Amygdala (tissue), 56 donors: ENCODE measurements at regions not wholly inside any gene's neighbourhood (a gene's known extent, or its start where the extent isn't known, plus 50 kb on each side); places are given as distances from the start of the nearest gene placed in this dataset.
"Not testable (repeated sequence)": the region's sequence is repeated elsewhere in the genome, so short reads cannot be mapped to it uniquely, and the experiment has no call there.

Experiments
- DNase-seq, 56 donors: peaks; one replicate each; lab custom pipeline; 2025; lab: John Stamatoyannopoulos, UW

DNA sequence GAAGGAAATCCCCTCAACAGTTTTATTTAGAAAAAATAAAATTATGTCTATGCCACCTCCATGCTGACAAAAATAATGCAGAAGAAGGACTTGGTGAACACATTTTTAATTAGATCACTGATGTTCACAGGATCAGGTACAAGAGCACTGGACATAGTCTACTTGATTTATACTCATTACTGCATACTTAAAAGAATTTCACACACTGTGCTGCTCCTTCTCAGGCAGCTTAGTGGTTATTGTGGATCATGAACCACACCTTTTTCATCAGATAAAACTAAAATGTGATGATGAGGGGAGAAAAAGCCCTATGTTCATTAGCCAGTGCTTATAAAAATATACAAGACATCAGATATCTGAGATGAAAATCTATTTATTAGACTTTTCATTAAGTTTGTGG, 103.3 kb upstream of the DPH5 start:
- DNase-seq = no peak

DNA sequence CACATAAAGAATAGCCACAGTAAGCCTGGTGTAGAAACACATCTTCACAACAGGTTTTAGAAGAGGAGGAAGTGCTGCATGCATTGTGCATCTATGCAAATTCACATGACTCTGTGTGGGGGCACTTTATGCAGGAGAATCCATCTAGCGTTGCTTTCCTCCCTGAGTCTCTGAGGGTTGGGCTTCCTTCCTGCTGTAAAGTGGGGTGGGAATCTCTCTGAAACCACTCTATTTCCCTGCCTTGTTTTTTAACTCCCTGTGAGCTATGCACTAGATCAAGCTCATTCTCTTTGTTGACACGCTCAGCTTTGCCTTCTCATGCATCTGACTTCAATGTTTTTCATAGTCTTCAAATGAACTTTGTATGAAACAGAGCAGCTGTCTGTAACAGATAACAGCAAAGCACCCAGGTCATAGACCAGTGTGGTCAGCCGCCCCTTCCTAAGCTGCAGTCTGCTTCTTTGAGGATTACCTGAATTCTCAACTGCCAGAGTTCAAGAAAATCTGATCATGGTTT, 102.7 kb upstream of the DPH5 start:
- no peak for DNase-seq

DNA sequence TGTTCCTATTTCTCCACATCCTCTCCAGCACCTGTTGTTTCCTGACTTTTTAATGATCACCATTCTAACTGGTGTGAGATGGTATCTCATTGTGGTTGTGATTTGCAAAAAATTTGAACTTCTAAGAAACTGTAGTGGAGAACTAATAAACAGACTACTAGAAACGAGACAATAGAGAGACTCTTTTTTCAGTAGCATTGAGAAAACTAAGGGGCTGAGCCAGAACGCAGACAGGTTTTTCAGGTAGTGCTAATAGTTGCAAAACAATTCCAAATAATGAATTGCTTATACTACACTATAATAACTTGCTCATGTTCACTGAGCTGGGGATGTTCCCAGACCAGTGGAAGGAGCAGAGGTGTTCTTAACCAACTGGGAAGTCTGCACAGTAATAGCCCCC, 98.8 kb upstream of the DPH5 start:
- DNase-seq = no peak

DNA sequence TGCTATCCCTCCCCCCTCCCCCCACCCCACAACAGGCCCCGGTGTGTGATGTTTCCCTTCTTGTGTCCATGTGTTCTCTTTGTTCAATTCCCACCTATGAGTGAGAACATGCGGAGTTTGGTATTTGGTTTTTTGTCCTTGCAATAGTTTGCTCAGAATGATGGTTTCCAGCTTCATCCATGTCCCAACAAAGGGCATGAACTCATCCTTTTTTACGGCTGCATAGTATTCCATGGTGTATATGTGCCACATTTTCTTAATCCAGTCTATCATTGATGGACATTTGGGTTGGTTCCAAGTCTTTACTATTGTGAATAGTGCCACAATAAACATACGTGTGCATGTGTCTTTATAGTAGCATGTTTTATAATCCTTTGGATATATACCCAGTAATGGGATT, 98.3 kb upstream of the DPH5 start:
- not testable (repeated sequence) for DNase-seq

DNA sequence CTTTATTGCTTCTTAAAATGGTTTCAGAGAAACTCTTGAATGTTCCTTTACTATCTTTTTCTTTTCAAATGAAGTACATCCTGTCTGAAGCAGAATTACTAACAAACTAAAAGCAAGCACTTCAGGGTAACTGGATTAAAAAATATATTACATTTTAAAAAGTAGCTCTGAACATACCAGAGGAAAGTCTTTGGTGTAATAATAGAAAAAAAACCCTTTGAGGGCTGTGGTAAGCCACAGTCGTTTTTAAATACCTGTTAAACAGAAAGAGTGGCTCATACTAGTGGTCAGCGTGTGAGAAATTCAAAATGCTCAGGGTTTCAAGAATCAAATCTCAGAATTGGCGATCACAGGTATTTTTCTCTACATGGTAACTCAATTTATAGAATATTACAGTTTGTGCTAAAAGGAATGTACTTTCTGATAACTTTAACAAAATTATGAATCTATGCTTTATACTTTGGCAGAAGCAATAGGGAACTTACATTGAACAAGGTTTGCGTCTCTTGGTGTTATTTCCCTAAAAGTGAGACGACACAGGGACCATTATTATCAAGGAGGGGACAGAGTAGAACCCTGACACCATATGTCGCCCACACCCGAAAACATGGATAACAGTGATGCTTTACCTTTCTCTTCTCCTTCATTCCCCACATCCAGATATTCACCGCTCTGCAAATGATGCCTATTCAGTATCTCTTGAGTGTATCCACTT, 97.0 kb upstream of the DPH5 start:
- no peak for DNase-seq

DNA sequence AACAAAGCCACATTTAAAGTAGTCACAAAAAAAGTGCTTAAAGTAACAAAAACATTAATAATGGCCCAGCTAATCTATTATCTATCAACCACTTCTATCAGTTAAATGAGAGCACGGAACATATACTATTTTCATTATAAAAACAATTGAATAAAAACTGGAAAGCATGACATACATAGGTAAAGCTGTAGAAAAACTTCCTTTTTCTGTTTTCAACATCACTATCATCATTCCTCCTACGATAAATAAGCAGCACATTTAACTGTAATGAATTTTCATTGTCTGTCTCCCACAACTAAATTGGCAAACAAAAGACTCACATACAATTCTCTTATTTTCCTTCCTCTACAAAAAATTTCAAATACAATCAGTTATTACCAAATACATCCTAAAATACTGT, 96.4 kb upstream of the DPH5 start:
- DNase-seq = no peak

DNA sequence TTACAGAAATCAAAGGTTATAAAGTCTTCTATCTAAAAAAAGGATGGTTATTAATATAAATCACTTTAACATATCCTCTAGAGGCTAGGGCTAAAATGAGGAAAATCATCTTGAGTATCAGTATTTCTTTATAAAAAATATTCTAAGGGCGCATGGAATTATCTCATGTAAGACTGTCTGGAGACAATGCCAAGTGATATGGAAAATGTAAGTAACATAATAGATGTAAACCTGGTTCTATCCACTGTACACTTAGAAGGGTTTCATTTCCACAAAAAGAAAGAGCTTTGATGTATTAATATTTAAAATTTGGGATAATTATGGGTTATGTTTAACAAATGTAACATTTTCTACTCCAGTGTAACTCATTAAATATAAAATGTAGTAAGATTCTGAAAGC, 95.9 kb upstream of the DPH5 start:
- DNase-seq = no peak

DNA sequence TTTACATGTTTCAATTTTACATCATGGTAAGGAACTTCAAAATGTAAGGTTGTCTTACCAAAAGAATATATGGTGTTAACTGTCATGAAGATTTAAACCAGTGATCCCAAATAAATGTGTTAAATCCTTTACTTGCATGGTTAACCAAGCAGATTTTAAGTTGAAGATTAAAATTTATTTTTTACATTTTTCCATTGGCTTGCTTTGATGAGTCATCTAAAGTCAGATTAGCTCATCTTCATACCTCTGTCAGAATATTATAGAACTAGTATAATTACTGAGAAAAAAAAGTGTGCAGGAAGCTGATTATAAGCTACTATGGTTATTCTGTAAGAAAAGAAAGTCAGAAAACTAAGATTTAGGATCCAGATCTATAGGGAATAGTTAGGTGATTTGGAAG, 95.3 kb upstream of the DPH5 start:
- DNase-seq = no peak

DNA sequence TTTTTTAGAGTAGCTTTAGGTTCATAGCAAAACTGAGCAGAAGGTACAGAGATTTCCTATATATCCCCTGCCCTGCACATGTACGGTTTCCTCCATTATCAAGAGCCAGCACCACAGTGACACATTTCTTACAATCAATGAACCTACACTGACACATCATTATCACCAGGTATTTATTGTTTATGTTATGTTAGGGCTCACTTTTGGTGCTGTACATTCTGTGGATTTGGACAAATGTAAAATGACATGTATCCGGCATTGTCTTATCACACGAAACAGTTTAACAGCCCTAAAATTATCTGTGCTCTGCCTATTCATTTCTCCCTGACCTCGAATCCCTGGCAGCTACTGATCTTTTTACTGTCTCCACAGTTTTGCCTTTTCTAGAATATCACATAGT, 93.7 kb upstream of the DPH5 start:
- no peak for DNase-seq

DNA sequence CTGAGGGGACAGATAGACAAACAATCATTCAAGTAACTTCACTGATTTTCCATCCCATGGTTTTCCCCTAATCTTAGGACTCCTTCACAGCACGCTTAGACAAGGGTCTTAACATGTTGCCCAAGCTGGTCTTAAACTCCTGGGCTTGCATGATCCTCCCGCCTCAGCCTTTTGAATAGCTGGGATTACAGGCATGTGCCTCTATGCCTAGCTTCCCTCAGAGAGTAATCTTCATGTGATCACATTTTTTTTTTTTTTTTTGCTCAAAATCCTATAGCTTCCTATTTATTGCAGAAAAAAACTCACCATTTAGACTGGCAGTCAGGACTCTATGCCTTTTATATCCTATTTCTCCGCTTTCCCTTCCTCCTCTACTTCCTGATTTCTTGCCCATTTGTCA, 90.4 kb upstream of the DPH5 start:
- DNase-seq = no peak

DNA sequence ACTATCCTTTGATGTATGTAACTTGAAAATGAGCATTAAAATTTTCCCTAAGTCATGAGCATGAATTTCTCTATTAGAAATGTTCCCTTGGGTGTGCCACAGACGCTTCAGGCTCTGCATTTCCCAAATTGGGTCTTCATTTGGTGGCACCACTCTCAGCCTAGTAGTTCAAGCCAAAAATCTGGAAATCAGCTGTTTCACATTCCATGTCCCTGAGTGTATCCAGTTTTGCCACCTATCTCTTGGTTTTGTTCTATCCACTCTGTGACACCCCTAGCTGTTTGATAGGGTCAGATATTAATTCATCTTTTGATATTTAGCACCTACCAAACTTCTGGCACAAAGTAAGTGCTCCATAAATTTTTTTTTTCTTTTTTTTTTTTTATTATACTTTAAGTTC, 89.5 kb upstream of the DPH5 start:
- DNase-seq = no peak

DNA sequence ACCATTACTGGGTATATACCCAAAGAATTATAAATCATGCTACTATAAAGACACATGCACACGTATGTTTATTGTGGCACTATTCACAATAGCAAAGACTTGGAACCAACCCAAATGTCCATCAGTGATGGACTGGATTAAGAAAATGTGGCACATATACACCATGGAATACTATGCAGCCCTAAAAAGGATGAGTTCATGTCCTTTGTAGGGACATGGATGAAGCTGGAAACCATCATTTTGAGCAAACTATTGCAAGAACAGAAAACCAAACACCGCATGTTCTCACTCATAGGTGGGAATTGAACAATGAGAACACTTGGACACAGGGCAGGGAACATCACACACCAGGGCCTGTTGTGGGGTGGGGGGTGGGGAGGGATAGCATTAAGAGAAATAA, 88.5 kb upstream of the DPH5 start:
- DNase-seq = not testable (repeated sequence)

DNA sequence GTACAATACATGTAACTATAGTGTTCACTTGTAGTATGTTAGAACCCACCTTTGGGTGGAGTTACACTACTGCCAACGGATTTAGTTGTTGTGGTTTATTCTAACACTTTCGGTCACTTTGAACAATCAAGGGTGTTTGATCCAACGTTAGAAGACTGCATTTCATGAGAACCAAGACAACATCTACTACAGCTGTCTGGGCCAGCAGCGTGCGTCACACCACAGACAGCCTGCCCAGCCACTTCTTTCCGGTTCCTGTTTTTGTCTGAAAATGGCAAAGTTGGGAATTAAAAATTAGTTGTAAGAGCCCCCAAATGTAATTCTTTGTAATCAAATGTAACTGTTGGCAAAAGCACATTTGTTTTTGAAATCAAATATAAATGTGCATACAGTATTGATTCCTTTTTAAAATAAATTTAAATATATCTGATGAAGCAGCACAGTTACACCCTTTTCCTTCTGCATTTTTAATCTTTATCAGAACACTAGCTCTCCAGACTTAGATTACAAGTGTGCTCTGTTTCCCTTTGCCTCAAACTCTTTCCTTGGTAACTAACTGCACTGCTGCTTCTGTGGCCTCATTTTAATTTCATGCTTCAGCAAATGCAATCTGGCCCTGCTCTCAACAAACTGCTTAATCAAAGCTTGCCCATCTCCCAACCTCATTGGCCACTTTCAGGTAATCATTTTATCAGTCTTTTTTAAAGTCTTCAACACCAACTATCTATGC, 86.6 kb upstream of the DPH5 start:
- DNase-seq = peak in 3 of 56 donors; percentile 1 to 4 (median 4)

DNA sequence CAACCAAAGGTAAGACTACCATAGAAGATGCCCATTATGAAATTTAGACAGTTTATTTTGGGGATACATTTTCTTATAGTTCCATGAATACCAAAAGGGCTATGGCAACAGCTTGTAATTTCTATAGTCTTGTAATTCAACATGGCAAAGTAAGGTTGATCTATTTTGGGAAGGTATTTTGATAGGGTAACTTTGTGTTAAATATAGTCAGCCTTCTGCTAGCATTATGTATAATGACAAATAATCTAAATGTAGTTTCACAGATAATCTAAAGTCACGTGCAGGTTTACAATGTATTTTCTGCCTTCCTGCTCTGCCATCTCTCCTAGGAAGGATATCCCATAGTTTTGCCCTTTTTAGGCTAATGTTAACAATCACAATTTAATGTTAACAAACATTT, 85.9 kb upstream of the DPH5 start:
- no peak for DNase-seq

DNA sequence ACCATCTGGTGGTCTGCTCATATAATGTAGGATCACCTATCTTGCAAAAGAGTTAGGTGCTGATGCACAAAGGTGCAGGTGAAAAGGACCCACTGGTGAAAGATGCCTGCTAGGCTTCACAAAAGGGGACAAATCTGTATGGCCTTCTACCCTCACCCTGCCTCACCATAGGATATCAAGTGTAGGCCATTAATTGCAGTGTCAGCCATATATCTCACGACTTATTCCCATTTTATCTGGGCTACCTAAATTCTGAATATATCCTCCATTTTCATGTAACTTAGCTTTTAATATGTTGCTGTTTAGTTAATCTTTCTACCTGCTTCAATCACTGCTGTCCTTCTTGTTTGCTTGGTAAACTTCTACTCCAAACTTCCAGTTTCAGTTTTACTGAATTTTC, 84.2 kb upstream of the DPH5 start:
- DNase-seq = no peak

DNA sequence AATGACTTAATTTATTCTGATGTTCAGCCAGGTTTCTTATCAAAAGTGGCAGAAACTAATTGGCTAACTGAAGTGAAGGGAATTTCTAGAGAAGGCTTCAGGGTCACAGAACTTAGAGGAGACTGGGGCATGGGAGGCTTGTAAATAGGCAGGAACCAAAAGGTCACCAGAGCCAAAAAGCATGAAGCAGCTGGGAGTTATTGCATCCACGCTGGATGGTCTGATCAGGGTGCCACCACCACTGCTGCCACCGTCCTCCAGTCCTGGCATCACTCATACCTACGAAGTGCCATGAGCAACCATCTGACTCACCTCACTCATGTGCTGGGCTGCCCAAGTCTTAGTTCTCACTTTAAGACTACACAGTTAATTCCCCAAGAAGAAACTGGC, 82.5 kb upstream of the DPH5 start:
- DNase-seq = no peak

DNA sequence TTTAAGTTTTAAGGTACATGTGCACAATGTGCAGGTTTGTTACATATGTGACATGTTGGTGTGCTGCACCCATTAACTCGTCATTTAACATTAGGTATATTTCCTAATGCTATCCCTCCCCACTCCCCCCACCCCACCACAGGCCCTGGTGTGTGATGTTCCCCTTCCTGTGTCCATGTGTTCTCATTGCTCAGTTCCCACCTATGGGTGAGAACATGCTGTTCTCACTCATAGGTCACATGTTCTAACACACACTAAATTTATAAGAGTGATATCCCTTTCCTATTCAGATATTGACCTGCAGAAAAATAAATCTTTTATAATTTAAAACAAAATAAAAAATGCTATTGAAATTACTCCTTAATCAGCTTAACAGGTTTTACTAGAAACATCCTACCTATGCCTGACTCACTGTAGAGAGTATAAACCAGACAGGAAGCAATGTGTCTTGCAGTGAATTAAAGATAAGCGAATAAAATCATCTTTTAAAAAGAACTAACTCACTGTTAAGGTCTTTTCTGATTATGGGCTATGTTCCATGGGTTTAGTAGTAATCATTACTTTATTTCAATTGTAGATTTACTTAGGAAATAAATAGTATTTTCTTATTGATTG, 82.0 kb upstream of the DPH5 start:
- DNase-seq = no peak

DNA sequence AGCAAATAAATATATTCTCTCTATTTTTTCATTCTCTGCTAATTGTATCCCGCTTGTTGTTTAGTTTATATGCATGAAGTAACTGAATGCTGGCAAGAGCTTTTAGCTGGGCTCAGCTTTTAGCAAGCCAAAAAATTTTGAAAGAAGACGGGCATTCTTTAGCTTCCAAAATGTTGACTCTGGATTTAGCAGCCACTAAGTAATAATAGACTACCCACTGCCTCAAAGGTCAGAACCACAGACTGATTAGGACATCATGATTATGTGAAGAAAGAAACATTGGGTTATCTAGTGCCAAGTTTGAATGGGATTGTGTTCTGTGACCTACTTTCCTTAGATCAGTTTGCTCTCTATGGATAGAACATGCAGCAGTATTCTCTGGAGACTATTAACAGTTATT, 80.3 kb upstream of the DPH5 start:
- no peak for DNase-seq

DNA sequence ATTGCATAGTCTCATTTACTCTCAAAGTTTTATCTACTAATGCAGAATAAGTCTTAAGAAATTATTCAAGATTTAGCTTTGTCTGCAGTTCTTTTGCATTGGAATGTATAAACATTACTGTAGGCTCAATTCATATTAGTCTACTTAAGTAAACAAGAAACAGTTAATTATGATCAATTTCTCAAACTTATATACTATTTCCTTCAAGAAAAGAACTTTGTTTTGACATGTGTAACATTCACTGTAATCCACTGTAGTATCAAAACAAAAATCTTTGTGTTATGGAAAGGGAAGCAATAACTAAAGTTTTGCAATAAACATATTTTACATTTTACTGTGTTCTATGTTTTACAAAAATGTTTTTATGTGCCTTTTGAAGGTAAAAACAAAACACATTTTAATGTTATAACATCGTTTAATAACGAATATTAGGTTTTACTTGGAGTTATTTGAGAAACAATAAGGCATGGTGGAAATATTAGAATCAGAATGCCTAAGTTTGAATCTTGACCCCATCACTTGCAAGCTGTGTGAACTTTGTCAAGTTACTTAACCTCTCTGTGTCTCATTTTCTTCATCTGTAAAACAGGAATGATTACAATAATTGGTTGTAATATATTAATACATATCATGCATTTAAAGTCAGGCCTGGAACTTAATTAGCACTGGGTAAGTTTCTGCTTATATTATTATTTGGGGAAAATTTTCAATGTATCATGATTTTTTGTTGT, 77.0 kb upstream of the DPH5 start:
- no peak for DNase-seq

DNA sequence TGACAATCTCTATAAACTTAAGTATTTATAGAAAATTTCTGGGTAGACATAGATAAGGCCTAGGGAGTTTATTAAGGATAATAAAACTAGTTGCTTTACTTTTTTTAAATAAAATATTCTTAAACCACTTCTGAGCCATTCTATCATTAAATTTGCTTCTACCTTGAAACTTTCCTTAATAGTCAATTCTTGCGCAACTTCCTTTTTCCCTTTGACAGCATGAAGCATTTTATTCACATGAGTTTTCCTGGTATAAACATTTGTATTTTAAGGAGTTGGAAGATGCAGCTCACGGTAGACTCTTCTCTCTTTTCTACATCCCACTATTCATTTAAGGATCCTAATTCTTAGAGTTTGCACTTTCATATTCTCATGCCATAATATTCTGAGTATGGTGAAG, 75.8 kb upstream of the DPH5 start:
- DNase-seq = no peak

DNA sequence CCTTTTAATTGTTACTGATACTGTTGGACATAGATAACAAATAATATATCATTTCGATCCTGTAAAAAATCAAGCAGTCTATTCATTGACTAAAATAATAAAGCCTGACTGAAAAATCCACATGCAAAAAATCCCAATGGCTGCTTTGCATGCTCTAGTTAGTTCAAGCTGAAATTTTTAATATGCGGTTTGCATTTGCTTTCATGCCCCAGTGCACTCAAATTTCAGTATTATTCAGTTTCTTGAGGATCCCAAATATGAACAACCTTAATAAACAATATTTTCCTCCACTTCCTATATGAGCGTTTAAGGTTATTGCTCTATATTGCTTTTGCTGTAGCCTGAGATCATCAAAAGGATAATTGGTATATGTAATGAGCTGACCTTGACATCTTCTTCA, 75.1 kb upstream of the DPH5 start:
- DNase-seq = no peak
